ENCODE measurements at regions not wholly inside any gene's neighbourhood (a gene's known extent, or its start where the extent isn't known, plus 50 kb on each side); places are given as distances from the start of the nearest gene placed in this dataset.

GRCh38 chr18:66742832-66743231, 138.9 kb upstream of the CDH19 start:
- DNase-seq (ENCODE audit: low spot score): no peak

GRCh38 chr18:66735933-66736332, 132.0 kb upstream of the CDH19 start:
- DNase-seq (ENCODE audit: low spot score): no peak

- DNase-seq (ENCODE audit: low spot score): no peak
Observed at GRCh38 chr18:66734451-66734850, 130.6 kb upstream of the CDH19 start.

- no peak for DNase-seq (ENCODE audit: low spot score)
Observed at GRCh38 chr18:66731890-66732289, 128.0 kb upstream of the CDH19 start.

GRCh38 chr18:66729442-66730239, 125.8 kb upstream of the CDH19 start:
- no peak for DNase-seq (ENCODE audit: low spot score)

- no peak for DNase-seq (ENCODE audit: low spot score)
Observed at GRCh38 chr18:66728951-66729350, 125.1 kb upstream of the CDH19 start.

GRCh38 chr18:66727991-66728390, 124.1 kb upstream of the CDH19 start:
- no peak for DNase-seq (ENCODE audit: low spot score)

GRCh38 chr18:66724664-66725356, 120.9 kb upstream of the CDH19 start:
- no peak for DNase-seq (ENCODE audit: low spot score)

- no peak for DNase-seq (ENCODE audit: low spot score)
Observed at GRCh38 chr18:66722671-66723070, 118.8 kb upstream of the CDH19 start.

- DNase-seq (ENCODE audit: low spot score): no peak
Observed at GRCh38 chr18:66708646-66709045, 104.8 kb upstream of the CDH19 start.

- no peak for DNase-seq (ENCODE audit: low spot score)
Observed at GRCh38 chr18:66707473-66707872, 103.6 kb upstream of the CDH19 start.

- no peak for DNase-seq (ENCODE audit: low spot score)
Observed at GRCh38 chr18:66695281-66695680, 91.4 kb upstream of the CDH19 start.

- no peak for DNase-seq (ENCODE audit: low spot score)
Observed at GRCh38 chr18:66694852-66695251, 91.0 kb upstream of the CDH19 start.

- DNase-seq (ENCODE audit: low spot score): no peak
Observed at GRCh38 chr18:66687635-66688034, 83.7 kb upstream of the CDH19 start.

- DNase-seq (ENCODE audit: low spot score): no peak
Observed at GRCh38 chr18:66682855-66683322, 79.0 kb upstream of the CDH19 start.

GRCh38 chr18:66676699-66677098, 72.8 kb upstream of the CDH19 start:
- DNase-seq (ENCODE audit: low spot score): no peak

- no peak for DNase-seq (ENCODE audit: low spot score)
Observed at GRCh38 chr18:66674286-66674685, 70.4 kb upstream of the CDH19 start.

- DNase-seq (ENCODE audit: low spot score): no peak
Observed at GRCh38 chr18:66668706-66669105, 64.8 kb upstream of the CDH19 start.

- DNase-seq (ENCODE audit: low spot score): no peak
Observed at GRCh38 chr18:66662632-66663031, 58.7 kb upstream of the CDH19 start.

GRCh38 chr18:66655407-66655806, 51.5 kb upstream of the CDH19 start:
- no peak for DNase-seq (ENCODE audit: low spot score)
